GM19455 (cell line): ENCODE measurements at regions not wholly inside any gene's neighbourhood (a gene's known extent, or its start where the extent isn't known, plus 50 kb on each side); places are given as distances from the start of the nearest gene placed in this dataset.
"Not testable (repeated sequence)": the region's sequence is repeated elsewhere in the genome, so short reads cannot be mapped to it uniquely, and the experiment has no call there.

ENCODE experiments used
- ATAC-seq: cut with Tn5 transposase; IDR thresholded peaks from one replicate; pipeline ENCODE4 v1.9.1; 2021; ENCODE audit not compliant: unreplicated experiment

GRCh38 chrX:959595-959994, 252.9 kb downstream of the CRLF2 start:
- ATAC-seq: no peak

- not testable (repeated sequence) for ATAC-seq
Measured at GRCh38 chrX:955168-955781, 257.2 kb downstream of the CRLF2 start.

GRCh38 chrX:953879-954482, 258.5 kb downstream of the CRLF2 start:
- ATAC-seq: no peak

- no peak for ATAC-seq
Measured at GRCh38 chrX:952816-953215, 259.6 kb downstream of the CRLF2 start.

GRCh38 chrX:947262-947661, 265.2 kb downstream of the CRLF2 start:
- not testable (repeated sequence) for ATAC-seq

- no peak for ATAC-seq
Measured at GRCh38 chrX:943035-943434, 269.4 kb downstream of the CRLF2 start.

- no peak for ATAC-seq
Measured at GRCh38 chrX:940691-941090, 271.8 kb downstream of the CRLF2 start.

GRCh38 chrX:936979-937769, 275.3 kb downstream of the CRLF2 start:
- ATAC-seq: no peak

GRCh38 chrX:933611-934010, 278.8 kb downstream of the CRLF2 start:
- no peak for ATAC-seq

- ATAC-seq: no peak
Measured at GRCh38 chrX:928606-929005, 283.8 kb downstream of the CRLF2 start.

GRCh38 chrX:926991-927390, 285.5 kb downstream of the CRLF2 start:
- ATAC-seq: no peak

GRCh38 chrX:926070-926469, 286.4 kb downstream of the CRLF2 start:
- no peak for ATAC-seq

- no peak for ATAC-seq
Measured at GRCh38 chrX:925652-926061, 286.8 kb downstream of the CRLF2 start.

GRCh38 chrX:925094-925493, 287.4 kb downstream of the CRLF2 start:
- no peak for ATAC-seq

GRCh38 chrX:924017-924416, 288.4 kb downstream of the CRLF2 start:
- no peak for ATAC-seq

- no peak for ATAC-seq
Measured at GRCh38 chrX:920234-920799, 289.7 kb downstream of the SHOX start.

- no peak for ATAC-seq
Measured at GRCh38 chrX:916230-916599, 285.6 kb downstream of the SHOX start.

GRCh38 chrX:915427-916229, 285.0 kb downstream of the SHOX start:
- no peak for ATAC-seq

- no peak for ATAC-seq
Measured at GRCh38 chrX:914206-914605, 283.6 kb downstream of the SHOX start.

GRCh38 chrX:912677-913076, 282.1 kb downstream of the SHOX start:
- ATAC-seq: no peak

GRCh38 chrX:909068-909467, 278.5 kb downstream of the SHOX start:
- not testable (repeated sequence) for ATAC-seq
